ENCODE measurements at regions not wholly inside any gene's neighbourhood (a gene's known extent, or its start where the extent isn't known, plus 50 kb on each side); places are given as distances from the start of the nearest gene placed in this dataset.
"Not testable (repeated sequence)": the region's sequence is repeated elsewhere in the genome, so short reads cannot be mapped to it uniquely, and the experiment has no call there.

GRCh38 chr5:124889850-124890249 lies 143.4 kb upstream of the ZNF608 start:
- no peaks in the 10 kb centered on the region for H3K9me3 ChIP-seq (ENCODE audit: low read length)
- ChIA-PET CTCF (ENCODE audit: unreplicated experiment) (interaction anchor here (0.8 kb wide), 1 partner anchor 10 kb away, joined by 5 read pairs; no protein-coding TSS in a partner anchor), POLR2A (interaction anchor here (1.9 kb wide), 1 partner anchor 13 kb away, joined by 7 read pairs; no protein-coding TSS in a partner anchor)
- intact Hi-C loops (cut with micrococcal nuclease; ENCODE audit: unreplicated experiment), result no loop called here
- H3K27ac ChIP-seq (ENCODE audit: low read depth, low read length, poor library complexity, severe bottlenecking), result no peak overlapping the region
- peak overlapping the region; percentile 87; the same call in 1 of the 2 replicates for H2AFZ ChIP-seq (ENCODE audit: low read length)
- no peaks in the 10 kb centered on the region for H3K9me2 ChIP-seq (ENCODE audit: insufficient read depth, low read length)
- DNase-seq (ENCODE audit: low spot score), result no peak
- no peaks in the 10 kb centered on the region for H3K79me2 ChIP-seq (ENCODE audit: insufficient read depth, low read depth, low read length)
- no peaks in the 10 kb centered on the region for H4K20me1 ChIP-seq (ENCODE audit: insufficient read depth, low read length)
- H3K4me3 ChIP-seq (ENCODE audit: low read depth, low read length, poor library complexity, severe bottlenecking), result no peak overlapping the region
- no peaks in the 10 kb centered on the region; the same call in 1 of the 2 replicates for H3K36me3 ChIP-seq (ENCODE audit: insufficient read depth, low read length)
- BruUV-seq (replicated peaks), result no TSS peak
- H3K4me1 ChIP-seq (ENCODE audit: insufficient read depth, low read length, poor library complexity, severe bottlenecking), result peaks cover 17% of the 10 kb centered on the region
- H3K4me2 ChIP-seq (ENCODE audit: low read length), result no peak overlapping the region
- TF ChIP-seq, protein P1, sequence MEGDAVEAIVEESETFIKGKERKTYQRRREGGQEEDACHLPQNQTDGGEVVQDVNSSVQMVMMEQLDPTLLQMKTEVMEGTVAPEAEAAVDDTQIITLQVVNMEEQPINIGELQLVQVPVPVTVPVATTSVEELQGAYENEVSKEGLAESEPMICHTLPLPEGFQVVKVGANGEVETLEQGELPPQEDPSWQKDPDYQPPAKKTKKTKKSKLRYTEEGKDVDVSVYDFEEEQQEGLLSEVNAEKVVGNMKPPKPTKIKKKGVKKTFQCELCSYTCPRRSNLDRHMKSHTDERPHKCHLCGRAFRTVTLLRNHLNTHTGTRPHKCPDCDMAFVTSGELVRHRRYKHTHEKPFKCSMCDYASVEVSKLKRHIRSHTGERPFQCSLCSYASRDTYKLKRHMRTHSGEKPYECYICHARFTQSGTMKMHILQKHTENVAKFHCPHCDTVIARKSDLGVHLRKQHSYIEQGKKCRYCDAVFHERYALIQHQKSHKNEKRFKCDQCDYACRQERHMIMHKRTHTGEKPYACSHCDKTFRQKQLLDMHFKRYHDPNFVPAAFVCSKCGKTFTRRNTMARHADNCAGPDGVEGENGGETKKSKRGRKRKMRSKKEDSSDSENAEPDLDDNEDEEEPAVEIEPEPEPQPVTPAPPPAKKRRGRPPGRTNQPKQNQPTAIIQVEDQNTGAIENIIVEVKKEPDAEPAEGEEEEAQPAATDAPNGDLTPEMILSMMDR (conservative IDR thresholded peaks at IDR 0.05; ENCODE audit: low read length), result no peak
- no peak for TF ChIP-seq EZH2phosphoT487 (IDR thresholded peaks at IDR 0.05; ENCODE audit: borderline replicate concordance, low read depth, low read length)

DNA sequence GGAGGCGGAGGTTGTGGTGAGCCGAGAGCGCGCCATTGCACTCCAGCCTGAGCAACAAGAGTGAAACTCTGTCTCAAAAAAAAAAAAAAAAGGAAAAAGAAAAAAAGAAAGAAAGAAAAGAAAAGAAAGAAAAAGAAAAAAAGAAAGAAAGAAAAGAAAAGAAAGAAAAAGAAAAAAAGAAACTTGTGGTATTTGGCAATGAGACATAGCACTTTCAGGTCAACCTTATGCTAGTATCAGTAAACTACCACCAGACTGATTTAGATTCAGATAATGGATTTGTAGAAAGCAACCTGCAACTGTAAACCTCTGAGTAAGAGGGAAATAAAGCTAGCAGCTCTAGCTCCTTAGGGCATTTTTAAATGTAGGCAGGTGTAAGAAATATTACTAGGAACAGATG lies 144.0 kb upstream of the ZNF608 start:
- CTCF ChIA-PET (ENCODE audit: unreplicated experiment); H3K27ac ChIP-seq (ENCODE audit: low read depth, low read length, poor library complexity, severe bottlenecking); H3K36me3 ChIP-seq (ENCODE audit: insufficient read depth, low read length); DNase-seq (ENCODE audit: low spot score); H3K9me3 ChIP-seq (ENCODE audit: low read length); H2AFZ ChIP-seq (ENCODE audit: low read length); BruUV-seq (replicated peaks); H4K20me1 ChIP-seq (ENCODE audit: insufficient read depth, low read length); intact Hi-C loops (cut with micrococcal nuclease; ENCODE audit: unreplicated experiment); H3K79me2 ChIP-seq (ENCODE audit: insufficient read depth, low read depth, low read length); H3K4me3 ChIP-seq (ENCODE audit: low read depth, low read length, poor library complexity, severe bottlenecking); H3K4me2 ChIP-seq (ENCODE audit: low read length); H3K9me2 ChIP-seq (ENCODE audit: insufficient read depth, low read length): not testable (repeated sequence)
- POLR2A ChIA-PET, result interaction anchor here (0.9 kb wide), 1 partner anchor 19 kb away, joined by 3 read pairs; no protein-coding TSS in a partner anchor
- H3K4me1 ChIP-seq (ENCODE audit: insufficient read depth, low read length, poor library complexity, severe bottlenecking), result peaks cover 17% of the 10 kb centered on the region

DNA sequence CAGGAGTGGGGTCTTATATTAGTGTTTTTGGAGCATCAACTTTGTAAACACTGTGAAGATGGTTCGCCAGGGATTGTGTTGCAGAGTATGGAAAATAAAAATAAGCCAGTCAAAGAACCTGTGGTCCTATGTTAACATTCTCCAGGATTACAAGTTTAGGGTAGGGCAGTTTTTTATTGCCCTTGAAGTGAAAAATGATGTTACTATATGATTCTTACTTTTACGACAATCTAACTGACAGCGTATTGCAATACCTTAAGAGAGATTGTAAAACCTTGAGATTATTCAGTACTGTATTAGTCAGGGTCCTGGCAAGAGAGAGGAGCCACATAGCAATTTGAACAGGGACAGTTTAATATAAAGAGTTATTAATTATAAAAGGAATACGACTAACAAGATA lies 144.7 kb upstream of the ZNF608 start:
- H3K36me3 ChIP-seq (ENCODE audit: insufficient read depth, low read length), result no peaks in the 10 kb centered on the region; the same call in 1 of the 2 replicates
- intact Hi-C loops (cut with micrococcal nuclease; ENCODE audit: unreplicated experiment), result no loop called here
- CTCF ChIA-PET (ENCODE audit: unreplicated experiment), result no interaction called here
- no peaks in the 10 kb centered on the region for H3K9me3 ChIP-seq (ENCODE audit: low read length)
- POLR2A ChIA-PET, result interaction anchor here (0.9 kb wide), 1 partner anchor 18 kb away, joined by 3 read pairs; no protein-coding TSS in a partner anchor
- H3K4me3 ChIP-seq (ENCODE audit: low read depth, low read length, poor library complexity, severe bottlenecking), result no peak overlapping the region
- no peak overlapping the region for H3K27ac ChIP-seq (ENCODE audit: low read depth, low read length, poor library complexity, severe bottlenecking)
- no peak overlapping the region for H3K4me2 ChIP-seq (ENCODE audit: low read length)
- H3K79me2 ChIP-seq (ENCODE audit: insufficient read depth, low read depth, low read length), result no peaks in the 10 kb centered on the region
- H3K9me2 ChIP-seq (ENCODE audit: insufficient read depth, low read length), result no peaks in the 10 kb centered on the region
- TF ChIP-seq, protein P1 (conservative IDR thresholded peaks at IDR 0.05; ENCODE audit: low read length), result no peak
- TF ChIP-seq EZH2phosphoT487 (IDR thresholded peaks at IDR 0.05; ENCODE audit: borderline replicate concordance, low read depth, low read length), result no peak
- H2AFZ ChIP-seq (ENCODE audit: low read length), result no peak overlapping the region
- no TSS peak for BruUV-seq (replicated peaks)
- H3K4me1 ChIP-seq (ENCODE audit: insufficient read depth, low read length, poor library complexity, severe bottlenecking), result peaks cover 17% of the 10 kb centered on the region
- DNase-seq (ENCODE audit: low spot score), result no peak
- no peaks in the 10 kb centered on the region for H4K20me1 ChIP-seq (ENCODE audit: insufficient read depth, low read length)
